GM21576 (cell line): ENCODE measurements at regions not wholly inside any gene's neighbourhood (a gene's known extent, or its start where the extent isn't known, plus 50 kb on each side); places are given as distances from the start of the nearest gene placed in this dataset.

Source experiments
- ATAC-seq: cut with Tn5 transposase; IDR thresholded peaks from one replicate; pipeline ENCODE4 v1.9.1; 2021; ENCODE audit warnings: mild to moderate bottlenecking, moderate library complexity; ENCODE audit not compliant: unreplicated experiment

DNA sequence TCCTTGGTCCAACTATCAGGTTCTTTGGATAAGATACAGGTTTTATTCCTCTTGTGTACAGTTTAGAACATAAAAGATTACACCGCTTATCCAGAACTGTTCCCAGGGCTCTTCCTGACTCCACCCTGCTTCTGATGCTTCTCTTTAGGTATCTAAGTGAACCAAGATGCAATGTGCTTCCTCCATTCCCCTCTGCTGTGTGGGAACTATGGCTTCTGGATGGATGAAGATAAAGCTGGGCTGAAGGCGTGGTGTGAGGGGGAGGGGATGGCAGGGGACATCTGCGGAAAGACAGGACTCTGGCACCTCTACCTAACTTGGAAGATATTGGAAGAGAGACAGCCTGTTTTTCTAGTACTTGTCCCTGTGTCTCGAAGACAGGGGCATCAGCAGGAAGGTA, 209.9 kb upstream of the TBX20 start:
- no peak for ATAC-seq

DNA sequence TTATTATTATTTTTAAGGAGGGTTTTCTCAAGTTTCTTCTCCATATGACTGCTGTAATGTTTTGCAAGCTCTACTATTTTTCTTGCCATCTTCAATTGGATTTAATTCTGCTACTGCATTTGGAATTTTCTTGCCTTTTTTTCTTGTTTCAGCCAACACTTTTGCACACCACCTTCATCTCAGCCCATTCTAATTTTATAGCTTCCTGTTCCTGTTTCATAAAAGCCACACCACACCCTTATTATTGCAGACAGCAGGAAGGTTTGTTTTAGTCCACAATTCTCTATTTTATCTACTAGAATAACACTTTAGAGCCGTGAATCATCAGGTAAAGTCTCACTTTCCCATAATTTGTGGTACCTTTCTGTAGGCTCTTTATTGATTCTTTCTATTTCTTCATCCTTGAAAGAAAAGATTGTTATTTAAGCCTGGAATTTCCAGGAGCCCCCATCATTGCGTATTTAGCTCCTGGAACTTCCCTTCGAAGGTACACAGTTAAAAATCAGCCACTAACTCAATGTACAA, 209.3 kb upstream of the TBX20 start:
- ATAC-seq: no peak

DNA sequence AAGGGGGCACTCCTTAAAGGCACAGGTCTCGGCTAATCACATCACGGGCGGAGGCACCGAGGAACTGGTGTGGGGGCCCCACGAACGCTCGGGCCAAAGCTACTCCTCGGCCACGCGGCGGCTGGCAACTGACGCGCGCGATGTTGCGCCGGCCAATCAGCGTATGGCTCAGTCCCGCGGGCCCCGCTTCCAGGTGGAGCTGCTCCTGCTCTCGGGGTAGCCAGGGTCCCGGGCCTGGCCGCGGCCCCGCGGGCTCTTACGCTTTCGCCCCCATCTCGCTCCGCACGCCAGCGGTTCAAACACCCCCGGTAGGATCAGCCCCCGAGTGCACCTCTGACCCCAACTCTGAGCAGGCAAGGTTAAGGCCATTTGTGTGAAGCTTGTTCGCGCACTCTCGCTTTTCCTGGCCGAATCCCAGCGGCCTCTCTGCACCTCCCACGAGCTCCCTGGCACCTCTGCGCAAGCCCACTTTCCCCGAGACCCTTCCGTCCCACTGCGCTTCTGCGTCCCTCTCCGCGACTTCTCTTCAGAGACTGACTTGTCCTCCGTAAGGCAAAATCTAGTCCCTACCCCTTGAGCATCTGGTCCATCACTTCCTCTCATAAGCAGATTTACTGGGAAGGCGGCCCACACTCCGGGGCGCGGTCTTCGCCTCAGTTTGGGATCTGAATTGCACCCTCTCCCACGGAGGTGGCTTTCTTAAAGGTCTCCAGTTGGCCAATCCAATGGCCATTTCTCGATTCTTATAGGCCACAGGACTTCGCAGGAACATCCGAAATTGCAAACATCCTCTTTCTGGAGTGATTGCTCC, 200.9 kb upstream of the TBX20 start:
- ATAC-seq: no peak

DNA sequence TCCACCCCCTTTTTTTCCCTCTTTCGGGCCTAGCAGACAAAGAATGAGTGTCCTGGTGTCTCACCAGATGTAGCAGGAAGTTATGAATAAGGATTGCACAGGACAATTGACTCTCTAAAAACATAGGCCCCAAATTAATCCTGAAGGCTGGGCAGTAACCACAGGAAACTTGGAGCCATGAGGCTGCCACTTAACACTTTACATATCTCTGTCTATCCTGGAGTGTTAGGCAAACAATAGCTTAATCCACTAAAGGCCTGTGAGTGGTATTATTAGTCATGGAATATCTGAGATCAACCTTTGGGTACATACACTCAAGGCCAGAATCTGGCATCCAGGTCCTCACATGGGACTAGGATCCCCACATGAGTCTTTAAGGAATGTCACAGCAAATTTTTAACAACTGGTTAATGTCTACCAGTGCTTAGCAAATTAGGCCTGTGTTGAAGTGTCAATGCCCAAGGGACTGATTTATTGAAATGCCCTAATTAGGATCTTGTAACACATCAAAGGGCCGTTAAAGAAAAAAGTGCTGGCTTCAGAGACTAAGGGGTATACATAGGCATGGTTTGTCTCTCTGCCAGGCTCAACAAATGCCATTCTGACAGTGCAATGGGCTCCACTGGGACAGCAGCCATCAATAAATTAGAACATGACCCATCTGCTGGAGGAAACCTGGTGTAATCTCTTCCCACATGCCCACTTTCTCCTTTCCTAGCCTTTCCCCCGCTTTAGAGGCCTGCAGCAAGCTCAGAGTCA, 196.7 kb upstream of the TBX20 start:
- no peak for ATAC-seq

DNA sequence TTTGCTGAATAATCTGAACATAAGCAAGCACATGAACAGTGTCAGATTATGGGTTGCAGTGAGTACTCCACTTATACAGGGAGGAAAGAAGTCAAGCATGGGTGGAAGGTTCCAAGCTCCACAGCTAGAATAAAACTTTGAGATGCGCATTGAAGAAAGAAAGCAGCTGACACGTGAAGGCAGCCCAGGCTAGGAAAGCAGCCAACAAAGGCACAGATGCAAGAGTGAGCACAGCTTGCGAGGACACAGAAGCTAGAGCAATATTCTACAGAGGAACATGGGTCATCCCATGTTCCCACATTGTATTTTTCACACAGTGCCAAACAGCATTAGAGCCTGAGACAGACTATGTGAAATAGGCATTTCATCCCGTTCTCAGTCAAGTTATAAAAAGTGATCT, 194.6 kb upstream of the TBX20 start:
- no peak for ATAC-seq

DNA sequence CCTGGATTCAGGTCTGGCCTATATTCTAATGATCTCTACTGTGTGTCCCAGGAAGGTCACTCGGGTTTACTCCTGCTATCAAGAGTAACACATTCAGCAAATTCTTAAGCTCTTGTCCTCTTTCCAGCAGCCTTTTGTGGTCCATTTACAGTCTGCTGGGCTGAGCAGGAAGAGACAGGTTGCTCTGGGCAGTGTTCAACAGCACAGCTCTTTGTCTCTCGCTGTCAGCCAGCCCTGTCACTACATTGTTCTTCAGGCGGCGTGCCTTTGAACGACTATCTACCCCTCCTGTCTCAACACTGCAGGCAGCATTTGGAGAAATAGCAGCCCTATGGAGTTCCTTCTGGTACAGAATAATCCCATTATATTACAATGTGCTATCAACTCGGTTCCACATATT, 192.2 kb upstream of the TBX20 start:
- ATAC-seq: no peak

DNA sequence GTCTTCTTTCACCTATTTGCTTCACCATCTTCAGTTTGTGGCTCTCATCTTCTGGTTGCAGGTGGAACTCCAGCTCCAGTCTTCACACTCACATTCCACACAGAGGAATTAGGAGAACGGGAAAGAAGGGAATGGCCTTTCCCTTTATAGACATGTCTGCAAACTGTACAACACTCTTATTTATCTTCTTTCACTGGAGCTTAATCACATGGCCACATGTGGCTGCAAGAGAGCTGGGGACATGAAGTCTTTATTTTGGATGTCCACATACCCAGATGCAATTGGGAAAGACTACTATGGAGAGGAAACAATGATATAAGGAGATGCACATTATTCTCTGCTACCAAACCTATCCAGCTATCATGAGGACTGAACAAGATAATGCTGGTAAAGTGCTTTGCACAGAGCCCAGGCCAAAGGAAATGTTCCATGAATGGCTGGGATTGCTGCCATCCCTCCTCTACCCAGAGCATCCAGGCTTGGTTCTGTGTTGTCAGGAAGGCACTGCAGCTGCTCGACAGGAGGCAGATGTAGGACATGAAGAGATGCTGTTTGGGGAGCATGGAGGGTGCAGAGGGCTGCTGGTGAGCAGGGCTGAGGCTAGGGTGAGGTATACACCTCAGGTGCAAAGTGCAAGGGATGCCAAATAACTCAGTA, 183.8 kb upstream of the TBX20 start:
- ATAC-seq: no peak

DNA sequence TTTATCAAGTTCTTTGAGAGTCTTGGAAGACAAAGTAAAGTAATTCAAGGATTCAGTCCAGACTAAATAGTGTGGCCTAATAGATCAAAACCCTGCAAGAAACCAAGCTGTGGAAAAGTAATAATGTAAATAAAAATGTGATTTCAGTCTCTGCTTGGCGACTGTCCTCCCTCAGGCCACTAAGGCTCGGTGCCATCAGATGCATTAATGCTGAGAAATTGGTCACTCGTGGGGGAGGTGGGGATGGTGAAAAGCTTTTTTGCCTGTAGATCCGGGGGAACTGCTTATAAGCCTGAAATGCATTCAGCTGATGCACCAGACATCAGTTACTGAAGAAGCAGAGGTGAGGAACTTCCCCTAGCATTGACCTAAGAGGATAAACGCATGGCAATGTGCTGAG, 182.6 kb upstream of the TBX20 start:
- no peak for ATAC-seq

DNA sequence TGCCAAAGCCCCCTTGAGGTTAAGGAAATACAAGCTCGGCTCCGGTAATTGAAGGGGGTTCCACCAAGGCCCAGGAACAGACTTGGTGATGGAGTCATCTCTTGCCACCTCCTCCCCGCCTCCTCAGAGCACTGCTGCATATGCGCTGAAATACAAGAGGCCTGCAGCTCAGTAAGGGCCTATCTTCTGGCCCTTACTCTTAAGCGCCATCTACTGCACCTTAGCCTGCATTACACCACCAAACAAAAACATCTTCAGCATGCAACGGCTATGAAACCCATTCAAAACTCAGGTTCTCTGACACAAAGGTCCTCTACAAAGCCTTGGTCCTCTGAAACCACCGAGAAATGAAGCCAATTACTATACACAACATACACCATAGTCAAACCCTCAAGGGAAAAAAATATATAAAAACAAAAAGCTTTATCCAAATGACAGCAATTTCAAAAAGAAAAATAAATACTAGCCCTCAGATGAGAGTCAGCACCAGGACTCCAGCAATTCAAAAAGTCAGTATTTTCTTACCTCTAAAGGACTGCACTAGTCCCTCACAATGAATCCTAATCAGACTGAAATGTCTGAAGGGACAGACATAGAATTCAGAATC, 176.8 kb upstream of the TBX20 start:
- no peak for ATAC-seq

DNA sequence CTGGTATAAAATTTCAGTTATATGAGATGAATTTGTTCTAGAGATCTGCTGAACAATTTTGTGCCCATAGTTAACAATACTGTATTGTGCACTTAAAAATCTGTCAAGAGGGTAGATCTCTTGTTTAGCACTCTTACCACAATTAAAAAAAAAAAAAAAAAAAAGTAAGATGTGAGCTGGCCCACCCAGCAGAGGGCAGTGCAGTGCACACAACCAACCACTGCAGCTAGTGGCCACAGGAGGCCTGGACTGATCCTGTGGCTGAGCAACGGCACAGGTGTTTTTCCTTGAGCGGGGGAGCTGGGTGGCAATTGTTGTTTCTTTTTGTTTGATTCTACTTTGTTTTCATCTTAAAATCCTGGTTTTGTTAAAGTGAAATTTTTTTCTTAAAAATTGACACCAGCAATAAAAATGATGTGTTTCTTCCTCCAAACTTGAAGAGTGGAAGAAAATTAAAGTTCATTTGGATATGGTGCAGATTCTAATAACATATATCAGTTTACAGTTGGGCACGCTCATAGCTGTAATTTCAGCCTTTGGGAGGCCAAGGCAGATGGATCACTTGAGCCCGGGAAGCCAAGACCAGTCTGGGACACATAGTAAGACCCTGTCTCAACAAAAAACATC, 171.1 kb upstream of the TBX20 start:
- ATAC-seq: peak; percentile 84

DNA sequence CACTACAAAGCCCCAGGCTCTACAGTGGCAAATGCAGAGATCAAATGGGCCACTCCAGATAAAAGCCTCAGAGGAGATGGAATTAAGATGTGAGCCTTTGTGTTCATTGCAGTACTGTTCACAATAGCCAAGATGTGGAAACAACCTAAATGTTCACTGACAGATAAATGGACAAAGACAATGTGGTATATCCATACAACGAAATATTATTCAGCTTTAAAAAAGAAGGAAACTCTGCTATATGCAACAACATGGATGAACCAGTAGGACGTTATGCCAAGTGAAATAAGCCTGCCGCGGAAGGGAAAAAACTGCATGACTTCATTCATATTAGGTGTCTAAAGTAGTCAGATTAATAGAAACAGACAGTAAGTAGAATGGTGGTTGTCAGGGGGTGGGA, 170.5 kb upstream of the TBX20 start:
- ATAC-seq: no peak

DNA sequence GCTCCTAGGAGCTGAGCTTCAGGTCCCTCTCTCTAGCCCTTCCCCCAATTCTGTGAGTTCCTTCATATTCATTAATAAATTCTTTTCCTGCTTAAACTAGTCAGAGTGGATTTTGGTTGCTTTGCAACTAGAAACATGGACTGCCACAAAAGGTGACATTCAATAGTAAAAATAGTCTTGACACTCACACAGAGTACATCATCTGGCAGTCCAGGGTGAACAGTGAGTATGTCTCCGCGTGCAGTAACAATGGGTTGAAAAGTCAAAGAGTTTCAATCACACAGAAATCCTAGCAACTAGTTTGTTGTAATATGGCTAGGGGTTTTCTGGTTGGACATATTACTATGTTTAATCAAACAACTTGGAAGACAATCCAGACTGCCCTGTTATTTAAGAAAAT, 168.8 kb upstream of the TBX20 start:
- ATAC-seq: no peak

DNA sequence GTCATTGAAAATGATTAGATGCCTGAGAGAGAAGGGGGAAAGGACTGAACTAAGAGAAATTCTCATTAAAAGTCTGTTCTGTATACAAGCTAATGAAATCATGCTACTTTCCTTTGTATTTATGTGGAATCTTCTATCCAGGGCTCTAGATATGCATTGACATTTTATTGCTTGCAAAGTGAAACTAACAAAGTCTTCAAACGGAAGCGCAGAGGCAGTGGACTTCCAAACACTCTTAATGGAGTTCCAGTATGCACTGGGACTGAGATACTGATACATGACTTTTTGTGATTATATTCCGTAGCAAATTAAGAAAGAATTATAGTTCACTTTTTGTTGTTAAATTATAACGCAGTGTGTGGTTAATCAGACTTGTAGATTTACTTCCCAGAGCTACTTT, 166.8 kb upstream of the TBX20 start:
- no peak for ATAC-seq

DNA sequence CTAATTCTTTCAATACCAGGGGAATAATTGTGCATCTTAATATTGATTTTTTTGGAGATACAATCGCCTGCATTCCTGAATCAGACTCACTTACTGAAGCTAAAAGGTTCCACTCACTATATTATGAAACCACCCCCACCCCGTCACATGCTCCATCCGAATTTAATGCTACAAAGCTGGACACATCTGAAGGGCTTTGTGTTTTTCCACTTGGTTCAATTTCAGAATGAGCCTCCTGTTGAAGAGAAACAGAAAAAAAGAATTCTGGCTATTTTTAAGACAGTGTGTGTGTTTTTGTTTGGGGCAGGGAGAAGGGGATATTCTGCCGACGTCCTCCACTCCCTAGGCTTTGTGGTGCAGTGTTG, 165.5 kb upstream of the TBX20 start:
- no peak for ATAC-seq

DNA sequence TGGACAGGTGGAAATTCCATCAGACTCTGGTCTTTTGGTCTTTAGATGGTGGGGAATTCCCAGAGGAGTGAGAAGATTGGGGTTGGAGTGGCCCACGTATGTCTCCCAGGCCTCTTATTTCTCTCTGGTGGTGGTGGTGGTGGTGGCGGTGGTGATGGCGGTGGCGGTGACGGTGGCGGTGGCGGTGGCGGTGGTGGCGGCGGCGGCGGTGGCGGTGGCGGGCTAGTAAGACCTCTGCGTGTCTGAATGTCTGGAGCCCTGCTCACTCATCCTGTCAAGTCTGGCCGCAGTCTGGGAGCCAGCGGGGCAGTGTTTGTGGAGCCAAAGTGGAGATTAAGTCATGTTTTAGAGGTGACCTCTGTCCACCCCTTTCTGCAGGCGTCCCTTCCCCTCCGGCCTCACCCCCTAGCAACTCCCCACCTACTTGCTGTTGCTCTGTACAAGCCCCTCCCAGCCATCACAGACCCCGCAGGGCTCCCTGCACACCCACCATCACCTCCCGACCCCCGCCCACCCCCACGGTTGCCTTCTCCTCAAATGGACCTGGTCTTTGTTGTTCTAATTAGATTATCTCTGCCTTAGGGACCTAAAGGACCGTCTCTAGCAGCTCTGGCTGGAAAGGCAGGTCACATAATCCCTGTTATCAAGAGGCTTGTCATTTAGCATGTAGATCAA, 165.0 kb upstream of the TBX20 start:
- ATAC-seq: no peak

DNA sequence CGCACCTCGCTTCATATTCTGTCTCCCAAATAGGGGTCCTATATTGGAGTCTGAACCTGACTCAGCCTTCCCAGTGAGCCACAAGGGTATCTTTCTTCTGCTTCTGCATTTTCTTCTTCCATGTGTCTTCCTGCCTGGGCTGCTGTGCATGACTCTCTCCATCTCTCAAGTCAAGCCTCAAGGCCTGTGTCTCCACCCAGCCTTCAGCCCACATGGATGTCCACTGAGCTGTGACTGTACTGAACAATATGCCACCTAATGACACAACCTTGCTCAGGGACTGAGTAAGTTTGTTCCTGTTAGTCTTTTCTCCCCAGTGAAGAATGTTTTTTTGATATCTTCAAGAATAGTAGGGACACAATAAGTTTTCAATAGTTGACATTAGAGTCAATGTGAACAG, 162.7 kb upstream of the TBX20 start:
- no peak for ATAC-seq

DNA sequence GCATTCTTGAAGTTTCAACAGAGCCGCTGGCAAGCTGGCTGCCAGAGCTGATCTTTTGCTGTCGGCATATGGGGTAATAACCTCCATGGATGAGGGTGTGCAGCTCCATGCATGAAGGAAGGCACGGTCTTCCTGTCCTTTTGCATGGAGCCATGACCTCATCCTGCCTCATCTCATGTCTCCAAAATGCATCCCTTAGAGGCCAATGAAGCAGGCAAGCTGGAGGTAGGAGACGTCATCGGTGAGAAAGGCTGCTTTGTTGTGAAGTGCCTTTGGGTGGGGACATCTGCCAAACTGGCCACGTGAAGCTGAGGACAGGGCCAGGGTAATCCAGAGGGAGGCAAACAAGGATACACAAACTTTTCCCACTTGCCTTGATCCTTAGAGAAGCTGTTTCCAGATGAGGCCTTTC, 161.5 kb upstream of the TBX20 start:
- no peak for ATAC-seq

DNA sequence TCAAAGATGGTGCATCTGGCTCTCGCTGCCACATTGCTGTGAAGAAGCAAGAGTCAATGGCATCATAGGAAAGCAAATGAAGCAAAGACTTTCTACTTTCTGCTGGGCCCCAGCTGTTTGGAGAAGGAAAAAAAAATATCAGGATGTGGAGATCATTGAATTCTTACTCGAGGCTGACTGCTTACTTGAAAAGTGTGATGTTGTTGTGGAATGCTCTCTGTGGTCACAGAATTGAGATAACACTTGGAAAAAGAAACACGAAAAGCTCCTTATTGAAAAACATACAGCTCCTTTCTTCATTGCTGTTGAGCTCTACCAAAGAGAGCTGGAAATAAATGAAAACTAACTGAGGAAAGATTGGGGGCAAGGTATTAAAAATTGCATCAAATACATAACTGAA, 157.4 kb upstream of the TBX20 start:
- no peak for ATAC-seq

DNA sequence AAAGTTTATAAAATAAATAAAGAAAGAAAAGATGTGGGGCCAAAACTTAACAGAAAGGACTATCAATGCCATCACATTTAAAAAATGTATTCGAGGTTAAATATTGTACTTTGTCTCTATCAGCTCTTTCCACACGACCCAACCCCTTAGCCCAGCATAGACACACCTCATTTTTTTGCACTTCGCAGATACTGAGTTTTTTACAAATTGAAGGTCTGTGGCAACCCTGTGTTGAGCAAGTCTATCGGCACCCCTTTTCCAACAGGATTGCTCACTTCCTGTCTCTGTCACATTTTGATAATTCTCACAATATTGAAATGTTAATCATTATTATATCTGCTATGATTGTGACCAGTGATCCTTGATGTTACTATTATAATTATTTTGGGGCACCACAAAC, 151.6 kb upstream of the TBX20 start:
- ATAC-seq: no peak

DNA sequence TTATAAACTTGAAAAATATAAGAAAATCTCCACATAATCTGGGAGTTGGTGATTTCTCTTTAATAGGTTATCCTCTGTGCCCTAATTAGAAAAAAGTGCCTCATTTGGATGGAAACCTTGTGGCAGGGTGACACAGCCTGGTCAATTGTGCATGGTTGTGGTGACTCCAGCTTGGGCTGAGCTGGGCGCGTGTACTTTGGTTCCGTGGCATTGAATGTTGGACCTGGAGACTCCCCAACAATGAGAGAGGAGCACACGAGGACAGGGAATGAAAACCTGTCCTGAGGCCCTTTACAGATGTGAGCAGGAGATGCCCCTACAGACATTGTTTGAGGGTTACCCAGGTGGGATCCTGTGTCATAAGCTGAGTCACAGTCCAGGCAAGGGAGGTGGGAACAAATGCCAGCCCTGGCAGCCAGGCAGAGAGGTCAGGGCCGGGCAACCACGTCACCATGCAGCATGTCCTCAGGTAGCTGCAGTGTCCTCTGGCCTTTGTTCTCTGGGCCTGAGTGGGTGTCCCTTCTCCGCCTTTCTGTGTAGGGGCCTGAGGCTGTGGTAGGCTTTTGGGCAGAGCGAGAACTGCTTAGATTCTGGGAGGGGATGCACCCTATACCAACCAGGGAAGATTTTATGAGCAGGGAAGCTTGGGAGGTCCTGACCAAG, 147.4 kb upstream of the TBX20 start:
- no peak for ATAC-seq
